Suprapubic skin (tissue), 4 donors: ENCODE measurements at regions not wholly inside any gene's neighbourhood (a gene's known extent, or its start where the extent isn't known, plus 50 kb on each side); places are given as distances from the start of the nearest gene placed in this dataset.

Source experiments
- DNase-seq, 2 donors: peaks; one replicate each; pipeline ENCODE4 v3.0.0-alpha.2; 2019; ENCODE audit warnings: low spot score in 2 of 2
- H3K27ac ChIP-seq: fragments of 200-600 bp; sonication (generic); one replicate; pipeline ENCODE4 v1.5.1; 2019
- H3K27me3 ChIP-seq: fragments of 200-600 bp; sonication (generic); one replicate; pipeline ENCODE4 v1.5.1; 2019
- H3K36me3 ChIP-seq: fragments of 200-600 bp; sonication (generic); one replicate; pipeline ENCODE4 v1.5.1; 2019
- H3K4me1 ChIP-seq: fragments of 200-600 bp; sonication (generic); one replicate; pipeline ENCODE4 v1.5.1; 2019
- H3K4me3 ChIP-seq: fragments of 200-600 bp; sonication (generic); one replicate; pipeline ENCODE4 v1.5.1; 2019; ENCODE audit warnings: mild to moderate bottlenecking
- H3K9me3 ChIP-seq: fragments of 200-600 bp; sonication (generic); one replicate; pipeline ENCODE4 v1.5.1; 2019
- CTCF ChIP-seq, 2 donors: fragments of 200-600 bp in 1 of 2; fragments of 450-650 bp in 1 of 2; sonication (generic) in 1 of 2; IDR thresholded peaks; one replicate each; pipeline ENCODE4 v1.5.1; 2016 to 2019; ENCODE audit warnings: antibody characterized with exemption in 2 of 2, mild to moderate bottlenecking in 1 of 2, moderate library complexity in 1 of 2
- EP300 ChIP-seq: sonication (generic); formaldehyde crosslinking; IDR thresholded peaks from one replicate; pipeline ENCODE4 v1.6.1; 2017; ENCODE audit warnings: antibody characterized with exemption
- POLR2A ChIP-seq, 2 donors: fragments of 450-650 bp; IDR thresholded peaks; one replicate each; pipeline ENCODE4 v1.6.1; 2017; ENCODE audit warnings: antibody characterized with exemption in 2 of 2, mild to moderate bottlenecking in 2 of 2, moderate library complexity in 2 of 2
- POLR2AphosphoS5 ChIP-seq, 3 donors: sonication (generic); formaldehyde crosslinking; IDR thresholded peaks; one replicate each; pipeline ENCODE4 v1.6.1; 2017; ENCODE audit warnings: antibody characterized with exemption in 3 of 3
- WGBS: methylation state at CpG from one replicate; pipeline ENCODE4 v1.1.5; 2018; 5-methylcytosine and 5-hydroxymethylcytosine counted together

GRCh38 chr6:112457886-112458285 lies 110.8 kb downstream of the RFPL4B start:
- Histone ChIP-seq H3K4me3 (no peak overlapping the region), H3K27ac (no peak overlapping the region), H3K4me1 (no peaks in the 10 kb centered on the region), H3K36me3 (no peaks in the 10 kb centered on the region), H3K9me3 (no peaks in the 10 kb centered on the region), H3K27me3 (no peaks in the 10 kb centered on the region)
- no peak for DNase-seq
- WGBS: 78% methylated on average over 1 of the region's 1 CpG
- TF ChIP-seq EP300 (no peak), POLR2AphosphoS5 (IDR thresholded peaks at IDR 0.05) (no peak), CTCF (IDR thresholded peaks at IDR 0.05) (no peak), POLR2A (IDR thresholded peaks at IDR 0.05) (no peak)

GRCh38 chr6:112459758-112460304 lies 112.7 kb downstream of the RFPL4B start:
- no peaks in the 10 kb centered on the region for H3K36me3 ChIP-seq
- H3K27ac ChIP-seq: no peak overlapping the region
- no peaks in the 10 kb centered on the region for H3K9me3 ChIP-seq
- DNase-seq: no peak
- WGBS: 44% methylated on average over 2 of the region's 2 CpGs
- no peak for TF ChIP-seq EP300
- TF ChIP-seq CTCF (IDR thresholded peaks at IDR 0.05): no peak
- TF ChIP-seq POLR2AphosphoS5 (IDR thresholded peaks at IDR 0.05): no peak
- no peak for TF ChIP-seq POLR2A (IDR thresholded peaks at IDR 0.05)
- H3K4me1 ChIP-seq: no peaks in the 10 kb centered on the region
- H3K4me3 ChIP-seq: no peak overlapping the region
- H3K27me3 ChIP-seq: no peaks in the 10 kb centered on the region

GRCh38 chr6:112464901-112465665 lies 118.0 kb downstream of the RFPL4B start:
- no peak for TF ChIP-seq POLR2AphosphoS5 (IDR thresholded peaks at IDR 0.05)
- TF ChIP-seq EP300: no peak
- no peak for TF ChIP-seq CTCF (IDR thresholded peaks at IDR 0.05)
- no peak for TF ChIP-seq POLR2A (IDR thresholded peaks at IDR 0.05)
- 64% methylated on average over 8 of the region's 8 CpGs for WGBS

GRCh38 chr6:112466373-112467151 lies 119.4 kb downstream of the RFPL4B start:
- Histone ChIP-seq H3K36me3 (no peaks in the 10 kb centered on the region), H3K9me3 (no peaks in the 10 kb centered on the region), H3K4me1 (no peaks in the 10 kb centered on the region), H3K4me3 (no peak overlapping the region), H3K27me3 (no peaks in the 10 kb centered on the region), H3K27ac (no peak overlapping the region)
- 71% methylated on average over 1 of the region's 1 CpG for WGBS
- TF ChIP-seq CTCF (IDR thresholded peaks at IDR 0.05): no peak
- TF ChIP-seq POLR2AphosphoS5 (IDR thresholded peaks at IDR 0.05): no peak
- TF ChIP-seq EP300: no peak
- TF ChIP-seq POLR2A (IDR thresholded peaks at IDR 0.05): no peak
- DNase-seq: no peak

More at GRCh38 chr6:112464901-112465665, 118.0 kb downstream of the RFPL4B start:
- Histone ChIP-seq H3K27ac (no peak overlapping the region), H3K36me3 (no peaks in the 10 kb centered on the region), H3K27me3 (no peaks in the 10 kb centered on the region), H3K4me3 (no peak overlapping the region), H3K9me3 (no peaks in the 10 kb centered on the region), H3K4me1 (no peaks in the 10 kb centered on the region)
- no peak for DNase-seq

- 53% methylated on average over 3 of the region's 3 CpGs for WGBS
- no peaks in the 10 kb centered on the region for H3K9me3 ChIP-seq
- no peaks in the 10 kb centered on the region for H3K36me3 ChIP-seq
- TF ChIP-seq POLR2A (IDR thresholded peaks at IDR 0.05): no peak
- no peak for TF ChIP-seq EP300
- no peak for TF ChIP-seq CTCF (IDR thresholded peaks at IDR 0.05)
- TF ChIP-seq POLR2AphosphoS5 (IDR thresholded peaks at IDR 0.05): no peak
- DNase-seq: no peak
- no peak overlapping the region for H3K4me3 ChIP-seq
- no peaks in the 10 kb centered on the region for H3K27me3 ChIP-seq
- H3K27ac ChIP-seq: no peak overlapping the region
- no peaks in the 10 kb centered on the region for H3K4me1 ChIP-seq
Observed at GRCh38 chr6:112468359-112468758, 121.2 kb downstream of the RFPL4B start.
